ENCODE measurements at regions not wholly inside any gene's neighbourhood (a gene's known extent, or its start where the extent isn't known, plus 50 kb on each side); places are given as distances from the start of the nearest gene placed in this dataset.

DNA sequence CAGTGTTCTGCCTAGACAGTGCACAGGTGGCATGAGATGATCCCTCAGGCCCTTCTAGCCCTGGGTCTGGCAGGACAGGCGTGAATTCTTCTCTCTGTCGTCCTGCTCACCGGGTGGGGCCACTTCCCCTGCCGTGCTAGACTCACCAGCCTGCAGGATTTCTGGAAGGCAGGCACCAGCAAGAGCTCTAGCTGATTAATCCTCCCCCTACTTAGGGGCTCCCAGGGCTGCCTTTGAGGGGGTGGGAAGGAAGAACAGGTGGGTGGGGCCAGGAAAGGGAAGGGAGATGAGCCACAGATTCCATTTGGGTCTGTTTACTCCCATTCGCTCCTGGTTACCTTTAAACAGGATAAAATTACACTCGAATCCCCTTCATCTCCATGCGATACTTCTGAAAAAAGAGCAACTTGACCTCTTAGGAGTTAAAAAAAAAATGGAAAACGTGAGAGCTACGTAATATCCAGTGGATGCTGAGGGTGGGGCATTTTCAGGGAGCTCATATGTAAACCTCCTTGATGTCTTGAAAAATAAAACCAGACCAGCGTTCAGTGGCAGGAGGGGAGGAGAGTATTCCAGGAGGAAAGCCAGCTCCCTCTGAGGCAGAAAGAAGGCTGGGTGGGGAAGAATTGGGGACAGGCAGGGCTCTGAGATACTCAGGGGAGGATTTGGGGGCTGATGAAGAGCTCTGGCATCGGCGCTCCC is 665.5 kb downstream of the PTPRU start:
- DNase-seq, result no peak

DNA sequence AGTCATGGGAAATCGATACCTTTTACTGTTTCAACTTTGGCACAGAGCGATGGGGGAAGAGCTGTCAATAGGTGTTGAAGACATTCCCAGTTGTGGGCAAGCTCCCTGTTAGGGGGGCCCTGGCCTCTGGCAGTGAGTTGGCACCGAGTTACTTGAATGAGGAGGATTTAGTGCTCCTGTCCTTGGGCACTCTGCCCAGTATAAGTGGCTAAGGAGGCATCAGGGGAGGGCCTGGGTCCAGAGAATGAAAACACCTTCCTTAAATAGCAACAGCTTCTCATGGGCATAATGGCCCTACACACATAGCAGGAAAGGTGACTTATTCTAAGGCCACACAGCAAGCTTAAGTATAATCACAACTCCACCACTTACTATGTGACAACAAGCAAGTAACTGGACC is 664.4 kb downstream of the PTPRU start:
- no peak for DNase-seq

DNA sequence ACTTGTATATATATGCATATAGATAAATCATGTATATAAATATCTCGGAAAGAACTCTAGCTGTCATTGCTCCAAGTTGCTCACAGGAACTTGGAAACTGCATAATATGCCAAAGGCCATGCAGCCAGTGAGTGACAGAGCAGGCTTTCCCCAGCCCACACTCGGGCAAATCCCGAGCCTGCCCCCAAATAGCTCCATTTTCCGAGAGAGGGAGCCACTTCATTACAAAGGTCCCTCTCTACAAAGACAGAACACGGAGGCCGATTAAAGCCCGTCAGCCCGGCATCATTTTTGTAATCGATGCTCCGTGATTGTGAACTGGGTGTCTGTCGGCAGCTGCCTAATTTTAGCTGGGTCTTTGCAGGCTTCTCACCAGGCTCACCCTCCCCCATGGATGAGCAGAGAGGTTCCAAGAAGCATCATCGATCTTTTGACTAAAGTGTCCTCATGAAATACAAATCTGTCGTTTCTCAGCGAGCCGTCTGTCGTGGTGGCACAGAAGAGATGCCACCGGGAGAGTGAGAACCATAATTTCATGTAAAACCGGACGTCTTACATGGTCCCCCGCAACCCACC is 663.9 kb downstream of the PTPRU start:
- DNase-seq, result no peak

DNA sequence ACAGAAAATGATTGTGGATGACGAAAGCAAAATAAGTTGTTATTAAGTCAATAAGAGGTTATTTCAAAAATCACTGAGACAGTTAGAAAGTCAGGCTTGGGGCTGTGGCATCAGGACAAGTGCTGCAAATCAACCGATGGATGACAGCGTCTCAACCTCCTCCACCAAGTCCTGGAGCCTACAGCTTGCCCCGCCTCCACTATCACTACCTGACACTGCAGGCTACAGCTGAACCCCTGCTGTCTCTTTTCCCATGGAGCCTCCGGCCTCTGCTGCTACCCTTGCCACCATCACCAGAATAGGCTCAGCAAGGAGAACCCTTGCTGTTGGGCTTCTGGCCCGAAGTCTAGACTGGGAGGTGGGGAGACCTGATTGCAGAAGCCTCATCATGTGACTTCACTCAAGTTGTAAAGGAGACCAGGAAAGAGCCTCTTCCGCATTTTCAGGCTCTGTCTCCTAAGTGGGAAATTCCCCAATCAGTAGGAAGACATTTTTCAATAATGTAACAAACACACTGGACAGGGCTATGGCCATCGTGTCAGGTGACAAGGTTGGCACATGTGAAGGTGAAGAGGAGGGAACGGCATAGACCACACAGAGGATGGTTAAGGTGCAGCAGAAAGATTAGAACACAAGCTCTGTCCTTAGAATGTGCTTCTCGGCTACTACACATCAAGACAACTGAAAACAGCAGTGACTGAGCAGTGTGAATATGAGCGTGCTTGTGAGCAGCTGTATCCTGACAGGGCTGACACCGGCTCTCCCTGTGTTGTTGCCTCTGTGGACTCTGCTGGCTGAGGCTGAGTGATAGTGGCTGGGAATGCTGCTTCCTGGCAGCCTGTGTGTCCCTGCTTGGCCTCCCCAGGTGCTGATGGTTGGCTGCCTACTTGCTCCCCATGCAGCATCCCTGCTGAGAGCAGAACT is 660.7 kb downstream of the PTPRU start:
- DNase-seq, result no peak

DNA sequence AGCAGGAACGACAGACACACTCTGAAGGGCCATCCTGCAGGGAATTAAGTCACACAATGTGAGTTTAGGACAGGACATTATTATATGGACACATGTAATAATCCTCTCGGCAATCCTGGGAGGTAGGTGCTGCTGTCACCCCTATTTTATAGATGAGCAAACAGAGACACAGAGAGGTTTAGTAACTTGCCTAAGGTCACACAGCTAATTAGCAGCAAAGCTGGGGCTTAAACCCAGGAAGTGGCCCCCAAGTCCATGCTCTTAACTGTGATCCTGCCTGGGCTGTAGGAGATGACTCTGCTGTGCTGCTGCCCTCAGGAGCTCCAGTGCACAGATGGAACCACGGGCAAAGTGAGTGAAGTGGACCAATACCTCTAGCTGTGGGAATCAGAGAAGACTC is 660.0 kb downstream of the PTPRU start:
- DNase-seq, result no peak

DNA sequence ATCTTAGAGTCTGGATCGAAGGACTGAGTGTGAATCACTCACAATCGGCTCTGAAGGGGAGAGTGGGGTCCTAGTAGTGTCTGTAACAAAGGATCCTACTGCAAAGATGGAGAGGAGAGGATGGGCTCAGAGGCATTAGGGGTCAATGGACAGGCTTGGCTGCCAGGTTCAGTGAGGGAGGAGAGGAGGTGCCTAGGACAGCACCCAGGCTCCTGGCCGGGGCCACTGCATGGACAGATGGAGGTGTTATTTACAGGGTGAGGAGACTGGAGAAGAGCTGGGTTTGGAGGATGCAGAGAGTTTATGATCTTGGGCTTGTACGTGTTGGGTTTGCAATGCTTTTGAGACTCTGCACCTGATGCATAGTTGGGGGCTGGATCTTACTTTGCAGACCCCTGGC is 658.9 kb downstream of the PTPRU start:
- no peak for DNase-seq

DNA sequence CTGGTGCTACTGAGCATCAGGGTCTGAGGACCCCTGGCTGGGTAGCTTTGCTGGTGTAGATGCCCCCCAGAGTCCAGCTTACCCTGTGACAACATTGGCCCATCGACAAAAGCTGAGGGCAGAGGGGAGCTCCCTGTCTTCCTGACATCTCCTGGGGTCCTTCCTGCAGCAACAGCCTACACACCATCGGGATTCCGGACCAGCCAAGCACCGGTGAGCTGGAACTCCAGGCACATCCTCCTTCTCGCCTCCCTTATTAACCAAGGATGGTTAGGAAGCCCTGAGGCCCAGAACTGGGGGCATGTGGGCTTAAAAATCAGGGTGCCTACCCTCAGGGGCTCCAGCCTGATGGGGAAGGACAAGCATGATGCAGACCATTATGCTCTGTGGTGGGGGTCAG is 658.0 kb downstream of the PTPRU start:
- DNase-seq, result no peak

DNA sequence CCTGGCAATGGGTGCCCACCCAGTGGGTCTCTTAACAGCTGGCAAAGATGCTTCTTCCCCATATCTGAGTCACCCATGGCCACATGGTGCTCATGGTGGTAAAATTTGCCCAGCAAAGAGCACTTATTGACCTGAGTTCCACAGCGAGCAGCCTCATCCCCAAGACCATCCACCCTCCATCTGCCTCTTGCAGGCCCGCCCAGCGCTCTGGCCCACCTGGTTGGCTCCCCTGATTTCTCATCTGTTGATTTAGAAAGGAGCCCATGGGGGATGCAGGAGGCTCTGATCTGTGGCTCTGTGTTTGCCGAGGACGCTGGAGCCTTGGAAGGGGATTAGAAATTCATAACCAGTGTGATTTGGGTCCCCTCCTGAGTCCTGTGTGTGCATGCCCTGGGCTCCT is 657.5 kb downstream of the PTPRU start:
- no peak for DNase-seq

DNA sequence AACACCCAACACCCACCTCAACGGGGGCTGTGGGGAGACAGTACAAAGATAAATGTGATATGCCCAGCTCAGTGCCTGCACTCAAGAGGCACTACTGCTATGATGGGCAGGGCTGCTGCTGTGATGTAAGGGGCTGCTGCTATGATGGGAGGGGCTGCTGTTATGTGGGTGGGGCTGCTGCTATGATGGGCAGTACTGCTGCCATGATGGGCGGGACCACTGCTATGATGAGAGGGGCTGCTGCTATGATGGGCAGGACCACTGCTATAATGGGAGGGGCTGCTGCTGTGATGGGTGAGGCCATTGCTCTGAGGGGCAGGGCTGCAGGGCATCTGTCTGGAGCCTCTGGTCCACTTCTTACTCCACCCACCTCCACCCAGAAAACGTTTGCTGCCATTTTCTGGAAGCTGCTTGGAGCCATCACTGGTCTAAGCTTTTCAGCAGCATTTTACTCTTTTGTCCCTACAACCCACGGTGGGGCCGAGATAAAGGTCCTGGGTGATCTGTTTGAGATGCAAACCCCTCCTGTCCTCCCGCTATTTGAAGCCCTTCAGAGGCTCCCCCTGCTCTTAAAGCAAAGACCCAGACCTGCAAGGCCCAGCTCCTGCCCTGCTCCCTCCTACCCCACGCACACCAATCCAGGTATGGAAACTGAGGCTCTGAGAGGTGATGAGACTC is 656.9 kb downstream of the PTPRU start:
- no peak for DNase-seq

DNA sequence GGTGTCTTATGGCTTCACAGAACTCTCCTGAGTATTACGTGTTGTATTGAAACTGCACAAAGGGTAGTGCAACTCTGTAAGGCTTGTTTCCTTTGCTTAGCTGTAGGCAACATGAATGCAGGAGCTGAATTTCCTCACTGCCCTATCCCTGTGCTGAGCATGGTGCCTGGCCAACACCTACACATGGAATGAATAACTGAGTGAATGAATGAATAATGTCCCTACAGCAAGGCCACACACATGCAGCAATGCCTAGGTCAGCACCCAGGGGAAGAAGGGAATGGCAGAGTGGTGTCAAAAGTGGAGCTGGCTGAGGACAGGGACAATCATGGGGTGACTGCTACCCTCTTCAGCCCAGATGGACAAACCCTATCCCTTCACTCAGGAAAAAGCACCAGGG is 655.9 kb downstream of the PTPRU start:
- DNase-seq, result no peak

DNA sequence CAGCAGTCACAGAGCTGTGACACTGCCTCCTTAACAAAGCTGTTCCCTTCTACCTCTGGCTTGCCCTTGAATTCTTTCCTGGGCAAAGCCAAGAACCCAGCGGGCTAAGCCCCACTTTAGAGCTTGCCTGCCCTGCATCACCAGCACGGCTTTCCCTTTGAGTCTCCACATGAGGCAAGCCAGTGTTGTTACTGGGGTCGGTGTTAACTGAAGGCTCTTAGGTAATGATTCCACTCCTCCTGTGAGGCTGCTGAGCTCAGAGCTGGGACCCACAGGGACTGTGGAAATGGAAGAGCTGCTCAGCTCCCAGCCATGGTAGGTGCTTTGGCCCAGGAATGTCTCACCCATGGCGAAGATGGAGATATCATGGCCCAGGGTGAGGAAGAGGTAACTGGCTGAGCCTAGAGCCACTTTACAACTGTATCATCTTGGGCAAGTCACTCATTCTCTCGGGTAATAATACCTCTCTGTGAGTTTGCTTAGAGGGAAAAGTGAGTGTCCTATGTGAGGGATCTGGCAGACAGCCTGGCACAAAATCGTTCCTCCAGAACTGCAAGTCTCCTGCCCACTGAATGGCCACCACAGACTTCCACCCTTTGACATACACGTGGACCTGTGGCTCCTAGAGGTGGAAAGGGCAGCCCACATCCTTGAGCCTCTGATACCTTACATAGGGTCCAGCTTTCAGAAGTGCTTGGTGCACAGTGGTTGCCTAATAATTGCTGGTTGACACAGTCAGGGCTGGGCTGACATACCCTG is 654.1 kb downstream of the PTPRU start:
- no peak for DNase-seq

DNA sequence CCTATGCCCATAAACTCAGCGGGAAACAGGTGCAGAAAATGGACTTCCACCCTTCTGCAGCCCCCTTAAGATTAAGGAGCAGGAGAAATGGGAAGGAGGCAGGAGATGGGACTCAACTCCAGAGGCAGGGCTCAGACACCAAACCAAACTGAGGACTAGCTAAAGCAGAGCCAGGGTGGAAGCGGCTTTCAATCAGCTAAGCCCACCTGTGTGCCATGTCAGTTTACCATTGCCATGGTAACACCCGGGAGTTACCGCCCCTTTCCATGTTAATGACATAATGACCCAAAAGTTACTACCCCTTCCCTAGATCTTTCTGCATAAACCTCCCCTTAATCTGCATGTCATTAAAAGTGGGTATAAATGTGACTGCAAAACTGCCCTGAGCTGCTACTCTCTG is 653.5 kb downstream of the PTPRU start:
- no peak for DNase-seq

DNA sequence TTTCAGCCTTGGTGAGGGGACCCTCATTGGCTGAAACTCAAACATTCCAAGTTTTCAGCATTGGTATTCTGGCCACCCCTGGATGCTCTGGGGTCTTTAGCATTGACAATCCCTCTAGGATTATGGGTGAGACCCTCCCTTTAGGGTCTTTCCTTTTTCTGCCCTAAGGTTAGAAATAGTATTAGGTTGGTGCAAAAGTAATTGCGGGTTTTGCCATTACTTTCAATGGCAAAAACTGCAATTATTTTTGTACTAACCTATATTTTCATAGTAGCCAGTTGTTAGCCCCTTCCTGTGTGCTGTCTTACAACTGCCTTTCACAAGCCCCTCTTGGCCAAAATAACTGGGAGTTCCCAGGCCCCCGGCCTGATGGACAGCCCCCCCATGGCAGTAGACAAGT is 648.4 kb downstream of the PTPRU start:
- no peak for DNase-seq

DNA sequence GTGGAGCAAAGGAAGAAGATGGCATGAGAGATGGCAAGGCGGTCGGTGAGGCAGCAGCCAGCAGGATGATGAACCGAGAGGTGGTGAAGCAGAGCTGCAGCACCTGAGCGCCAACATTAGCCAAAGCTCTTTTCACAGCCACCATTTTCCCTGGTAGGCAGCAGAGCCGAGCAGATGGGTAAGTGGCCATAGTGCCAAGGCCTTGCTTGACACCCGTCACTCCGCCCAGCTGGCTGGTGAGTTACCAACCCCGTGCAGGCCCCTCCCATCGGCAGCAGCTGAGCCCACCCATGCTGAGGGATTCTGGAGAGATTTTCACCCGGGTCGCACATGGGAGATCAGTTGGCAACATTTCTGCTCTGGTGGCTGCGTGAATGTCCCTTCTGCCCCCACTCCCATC is 647.7 kb downstream of the PTPRU start:
- DNase-seq, result no peak

DNA sequence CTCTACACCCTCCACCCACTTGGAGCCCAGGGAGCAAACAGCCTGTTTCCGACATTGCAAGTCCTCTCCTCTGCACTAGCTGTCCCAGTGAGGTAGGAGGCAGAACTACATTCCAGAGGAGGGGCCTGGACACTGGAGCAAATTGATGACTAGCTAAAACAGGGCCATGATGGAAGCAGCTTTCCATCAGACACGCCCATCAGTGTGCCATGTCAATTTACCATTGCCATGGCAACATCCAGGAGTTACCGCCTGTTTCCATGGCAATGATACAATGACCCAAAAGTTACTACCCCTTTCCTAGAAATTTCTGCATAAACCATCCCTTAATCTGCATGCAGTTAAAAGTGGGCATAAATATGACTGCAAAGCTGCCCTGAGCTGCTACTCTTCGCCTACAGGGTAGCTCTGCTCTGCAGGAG is 647.1 kb downstream of the PTPRU start:
- DNase-seq, result no peak

DNA sequence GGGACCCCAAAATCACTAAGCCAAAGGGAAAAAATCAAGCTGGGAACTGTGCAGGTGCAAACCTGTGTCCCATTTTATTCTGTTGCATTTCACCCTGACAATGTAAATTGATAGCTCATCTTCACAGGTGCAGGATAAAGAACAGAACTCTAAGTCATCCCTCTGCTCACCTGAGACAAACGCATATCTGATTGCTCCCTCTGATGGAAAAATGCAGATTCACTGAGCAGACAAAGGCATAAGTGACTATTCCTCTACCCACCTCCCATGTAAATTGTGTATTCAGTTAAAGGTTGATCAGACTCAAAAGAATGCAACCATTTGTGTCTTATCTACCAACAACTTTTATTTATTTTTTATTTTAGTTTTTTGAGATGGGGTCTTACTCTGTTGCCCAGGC is 644.2 kb downstream of the PTPRU start:
- DNase-seq, result no peak

DNA sequence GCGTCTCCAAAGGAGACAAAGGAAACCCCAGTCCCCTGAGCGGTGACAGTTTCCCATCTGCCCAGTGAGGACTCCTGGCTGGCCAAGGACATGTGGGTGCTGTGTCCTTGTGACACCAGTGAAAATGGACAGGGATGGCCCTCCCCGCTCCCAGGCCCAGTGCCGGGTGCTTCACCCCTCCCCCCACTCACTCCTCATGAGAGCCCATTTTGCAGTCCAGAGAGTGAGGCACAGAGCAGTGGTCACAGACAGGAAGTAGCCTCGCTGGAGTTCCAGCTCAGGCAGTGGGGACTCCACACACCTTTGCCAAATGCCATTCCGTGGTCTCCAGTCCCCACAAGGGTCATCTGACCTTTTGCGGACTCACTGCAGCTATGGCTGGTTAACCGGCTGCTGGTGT is 642.9 kb downstream of the PTPRU start:
- DNase-seq, result no peak

DNA sequence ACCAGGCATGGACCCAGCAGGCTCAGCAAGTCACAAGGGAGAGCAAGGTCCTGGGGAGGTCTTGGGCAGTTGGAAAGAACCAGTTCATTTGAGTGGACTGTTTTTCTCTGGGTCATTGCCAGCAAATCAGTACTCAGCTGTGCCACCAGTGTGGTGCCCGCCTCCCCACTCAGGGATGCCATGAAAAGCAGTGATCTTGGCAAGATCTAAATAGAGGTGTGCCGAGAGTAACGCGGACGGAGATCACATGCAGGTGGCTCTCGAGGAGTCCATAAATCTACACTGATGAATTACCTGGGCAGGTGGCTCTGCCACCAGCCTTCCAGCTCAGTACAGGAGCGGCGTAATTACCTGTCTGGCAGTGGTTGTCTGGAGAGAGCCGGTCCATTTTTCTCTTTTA is 642.2 kb downstream of the PTPRU start:
- no peak for DNase-seq

DNA sequence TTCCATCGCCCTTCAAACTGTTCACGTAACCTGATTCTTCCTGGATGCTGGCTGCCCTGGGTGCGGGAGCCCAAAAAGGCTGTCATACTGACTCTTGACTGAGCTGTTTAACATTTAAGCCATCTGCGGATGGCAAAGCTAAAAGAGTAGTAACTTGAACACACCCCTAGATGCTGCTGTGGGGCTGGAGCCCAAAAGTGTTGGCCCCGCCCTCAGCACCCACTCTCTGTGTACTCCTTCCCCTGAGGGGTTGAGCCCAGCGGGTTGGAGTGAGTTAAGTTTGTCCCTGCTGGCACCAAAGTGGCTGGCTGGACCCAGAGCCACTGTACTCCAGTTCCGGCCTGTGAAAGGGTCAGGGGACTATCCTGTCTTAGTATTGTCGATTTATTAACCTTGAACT is 640.6 kb downstream of the PTPRU start:
- no peak for DNase-seq

DNA sequence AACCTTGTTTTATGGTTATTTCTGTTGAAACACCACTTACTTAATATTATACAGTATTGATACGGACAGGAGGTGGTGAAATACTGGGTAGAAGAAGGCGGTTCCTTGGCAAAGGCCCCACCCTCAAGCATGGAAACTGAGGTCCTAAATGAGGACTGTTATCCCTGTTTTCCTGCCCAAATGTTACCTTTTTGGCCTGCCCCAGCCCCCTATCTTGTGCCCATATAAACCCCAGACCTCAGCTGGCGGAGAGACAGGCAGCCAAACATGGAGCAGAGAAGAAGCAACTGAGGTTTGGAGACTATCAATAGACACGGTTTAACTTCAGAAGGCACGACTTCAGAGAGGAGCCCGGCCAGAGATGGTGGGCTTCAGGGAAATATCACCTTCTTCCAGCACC is 640.1 kb downstream of the PTPRU start:
- DNase-seq, result no peak

DNA sequence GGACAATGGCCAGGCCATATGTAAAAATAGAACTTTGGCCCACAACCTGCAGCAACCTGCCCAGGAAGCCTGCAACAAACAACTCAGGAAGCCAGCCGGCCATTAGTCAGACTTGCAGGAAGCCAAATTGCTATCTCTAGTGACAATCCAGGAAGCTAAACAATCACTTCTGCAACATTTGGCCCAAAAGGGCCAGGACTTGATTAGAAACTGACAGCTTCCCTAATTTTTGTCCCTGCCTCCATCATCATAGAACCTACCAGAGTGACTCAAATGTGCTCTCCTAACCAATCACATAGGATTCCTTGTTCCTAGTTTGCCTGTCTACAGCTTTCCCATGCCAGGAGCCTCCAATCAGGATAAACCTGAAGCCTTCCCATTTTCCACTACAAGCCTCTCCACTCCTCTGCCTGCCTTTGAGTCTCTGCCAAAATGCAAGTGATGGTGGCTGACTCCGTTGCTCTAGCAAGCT is 639.3 kb downstream of the PTPRU start:
- no peak for DNase-seq

DNA sequence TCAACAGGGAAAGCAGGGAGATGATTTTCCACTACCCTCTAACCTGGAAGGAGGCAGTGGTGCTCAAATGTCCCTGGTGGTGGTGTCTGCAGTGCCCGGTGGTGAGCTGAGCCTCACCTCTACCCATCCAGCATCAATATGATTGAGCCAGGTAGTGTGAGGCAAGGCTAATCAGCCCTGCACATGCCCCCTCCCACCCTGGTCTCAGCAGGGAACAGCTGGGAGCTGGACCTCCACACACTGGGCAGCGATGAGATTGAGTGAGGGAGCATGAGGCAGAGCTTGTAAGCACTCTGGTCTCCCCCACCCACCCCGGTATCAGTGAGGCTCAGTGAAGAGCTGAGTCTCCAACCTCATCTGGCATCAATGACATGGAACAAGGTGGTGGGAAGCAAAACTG is 634.3 kb downstream of the PTPRU start:
- DNase-seq, result no peak

DNA sequence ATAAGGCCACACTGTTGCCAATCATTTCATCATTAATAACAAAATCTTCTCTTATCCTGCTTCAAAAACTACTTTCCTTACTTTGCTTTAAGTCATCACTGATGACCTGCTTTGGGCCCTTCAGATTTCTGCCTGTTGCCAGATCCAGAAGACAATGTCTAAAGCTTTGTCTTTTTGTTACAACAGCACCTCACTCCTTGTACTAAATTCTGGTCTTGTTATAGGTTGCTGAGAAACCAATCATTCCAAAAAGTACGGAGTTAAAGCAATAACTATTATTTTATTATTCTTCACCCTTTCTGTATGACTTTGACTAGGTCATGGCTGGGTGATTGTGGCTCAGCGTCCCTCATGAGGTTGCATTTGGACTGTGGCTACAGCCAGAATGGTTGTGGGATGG is 633.5 kb downstream of the PTPRU start:
- no peak for DNase-seq
